H1 (cell line): ENCODE measurements at regions not wholly inside any gene's neighbourhood (a gene's known extent, or its start where the extent isn't known, plus 50 kb on each side); places are given as distances from the start of the nearest gene placed in this dataset.

Source experiments
- CTCF ChIA-PET: fragments of 300-600 bp; sonication (Branson Sonifier 250); formaldehyde crosslinking; loops from one replicate; lab custom pipeline; 2021; ENCODE audit not compliant: partially characterized antibody; lab: Charles Lee
- POLR2A ChIA-PET: fragments of 300-600 bp; sonication (Branson Sonifier 250); formaldehyde crosslinking; loops from one replicate; lab custom pipeline; 2021; ENCODE audit warnings: inconsistent platforms; ENCODE audit not compliant: partially characterized antibody; lab: Charles Lee
- DNase-seq, 2 experiments: peaks; one replicate each; pipeline versions ENCODE4 v3.0.0 to v3.0.0-alpha.2; 2010 to 2022; ENCODE audit warnings: low spot score in 2 of 2, low read depth in 1 of 2, mixed read lengths in 1 of 2
- FAIRE-seq: peaks from 2 replicates; lab custom pipeline; 2011; peaks lifted over from hg19 to GRCh38; lab: Jason Lieb, UNC
- H2AFZ ChIP-seq: 2 replicates; pipeline ENCODE4 v1.8.1; 2012; ENCODE audit warnings: low read length, inconsistent platforms
- H2AK5ac ChIP-seq: 2 replicates; pipeline ENCODE4 v1.6.1; 2013; ENCODE audit warnings: low read depth, low read length
- H2BK120ac ChIP-seq: replicated peaks from 2 replicates; pipeline ENCODE3; 2013; ENCODE audit warnings: low read depth, low read length, inconsistent platforms
- H2BK12ac ChIP-seq: 2 replicates; pipeline ENCODE4 v1.6.1; 2013; ENCODE audit warnings: low read depth, low read length
- H2BK15ac ChIP-seq: 2 replicates; pipeline ENCODE4 v1.6.1; 2013; ENCODE audit warnings: low read length
- H2BK20ac ChIP-seq: 2 replicates; pipeline ENCODE4 v1.6.1; 2013; ENCODE audit warnings: low read length
- H2BK5ac ChIP-seq: 2 replicates; pipeline ENCODE4 v1.6.1; 2013; ENCODE audit warnings: low read depth, low read length
- H3K14ac ChIP-seq: 2 replicates; pipeline ENCODE4 v1.6.1; 2013; ENCODE audit warnings: inconsistent platforms; ENCODE audit not compliant: insufficient read length
- H3K18ac ChIP-seq: 2 replicates; pipeline ENCODE4 v1.6.1; 2013; ENCODE audit warnings: low read length; ENCODE audit errors: extremely low read depth
- H3K23ac ChIP-seq: 2 replicates; pipeline ENCODE4 v1.6.1; 2013; ENCODE audit warnings: inconsistent platforms; ENCODE audit not compliant: insufficient read length
- H3K23me2 ChIP-seq: 2 replicates; pipeline ENCODE4 v1.6.1; 2013; ENCODE audit warnings: low read depth, low read length
- H3K27ac ChIP-seq: 2 replicates; pipeline ENCODE4 v1.6.1; 2011; ENCODE audit warnings: low read depth, low read length, inconsistent platforms
- H3K27me3 ChIP-seq, 4 experiments: replicated peaks in 1 of 4; 1 replicate in 1 of 4; 2 replicates in 3 of 4; pipeline versions ENCODE4 v1.6.1 to v1.8.1; 2011 to 2013; ENCODE audit warnings: low read length in 3 of 4, mild to moderate bottlenecking in 3 of 4, inconsistent platforms in 2 of 4, mixed read lengths in 2 of 4, moderate library complexity in 1 of 4; ENCODE audit not compliant: control insufficient read depth in 3 of 4, insufficient read depth in 3 of 4; ENCODE audit errors: extremely low read depth in 1 of 4
- H3K36me3 ChIP-seq, 4 experiments: 2 replicates each; pipeline versions ENCODE4 v1.6.1 to v1.8.1; 2011 to 2013; ENCODE audit warnings: mild to moderate bottlenecking in 4 of 4, low read length in 3 of 4, moderate library complexity in 2 of 4, control low read depth in 1 of 4, inconsistent platforms in 1 of 4; ENCODE audit not compliant: insufficient read depth in 4 of 4, control insufficient read depth in 2 of 4
- H3K4ac ChIP-seq: replicated peaks from 2 replicates; pipeline ENCODE3; 2013; ENCODE audit warnings: low read length, low read depth, mixed read lengths, inconsistent platforms; ENCODE audit not compliant: insufficient read length
- H3K4me1 ChIP-seq, 4 experiments: replicated peaks in 1 of 4; 1 replicate in 1 of 4; 2 replicates in 3 of 4; pipeline versions ENCODE4 v1.6.1 to v1.8.1; 2011 to 2013; ENCODE audit warnings: low read length in 3 of 4, inconsistent platforms in 2 of 4, mixed read lengths in 1 of 4; ENCODE audit not compliant: insufficient read depth in 4 of 4, control insufficient read depth in 3 of 4
- H3K4me2 ChIP-seq, 2 experiments: 2 replicates each; pipeline versions ENCODE4 v1.6.1 to v1.8.1; 2011 to 2013; ENCODE audit warnings: low read depth in 2 of 2, low read length in 2 of 2, control low read depth in 1 of 2, inconsistent platforms in 1 of 2, mild to moderate bottlenecking in 1 of 2; ENCODE audit not compliant: insufficient read depth in 1 of 2
- H3K4me3 ChIP-seq, 4 experiments: fragments of 200-600, 300-600 bp in 1 of 4; sonication (generic), shearing (Covaris generic), sonication (Bioruptor Twin) in 1 of 4; 2 replicates each; pipeline versions ENCODE4 v1.5.1 to v1.8.1; 2011 to 2016; ENCODE audit warnings: low read length in 4 of 4, low read depth in 3 of 4, control low read depth in 2 of 4, inconsistent platforms in 2 of 4, mild to moderate bottlenecking in 2 of 4, mixed read lengths in 1 of 4, moderate library complexity in 1 of 4; ENCODE audit not compliant: insufficient read depth in 2 of 4; ENCODE audit errors: extremely low read depth in 1 of 4
- H3K56ac ChIP-seq: replicated peaks from 2 replicates; pipeline ENCODE3; 2013; ENCODE audit warnings: low read depth, mild to moderate bottlenecking, mixed read lengths, low read length, inconsistent platforms; ENCODE audit not compliant: insufficient read length
- H3K79me1 ChIP-seq: 2 replicates; pipeline ENCODE4 v1.6.1; 2013; ENCODE audit warnings: low read depth, low read length, control low read depth
- H3K79me2 ChIP-seq, 2 experiments: 2 replicates each; pipeline versions ENCODE4 v1.6.1 to v1.8.1; 2012 to 2013; ENCODE audit warnings: low read length in 2 of 2, mild to moderate bottlenecking in 2 of 2, inconsistent platforms in 1 of 2; ENCODE audit not compliant: insufficient read depth in 2 of 2, control insufficient read depth in 1 of 2
- H3K9ac ChIP-seq, 4 experiments: replicated peaks in 1 of 4; 1 replicate in 1 of 4; 2 replicates in 3 of 4; pipeline versions ENCODE4 v1.6.1 to v1.8.1; 2011 to 2013; ENCODE audit warnings: low read depth in 3 of 4, low read length in 3 of 4, control low read depth in 2 of 4, mild to moderate bottlenecking in 2 of 4, moderate library complexity in 2 of 4, inconsistent platforms in 1 of 4; ENCODE audit errors: extremely low read depth in 1 of 4
- H3K9me3 ChIP-seq, 2 experiments: 2 replicates each; pipeline versions ENCODE4 v1.6.1 to v1.8.1; 2012 to 2013; ENCODE audit warnings: mild to moderate bottlenecking in 2 of 2, moderate library complexity in 2 of 2, control low read depth in 1 of 2, inconsistent platforms in 1 of 2, low read depth in 1 of 2, low read length in 1 of 2, mixed read lengths in 1 of 2; ENCODE audit not compliant: insufficient read depth in 2 of 2
- H4K20me1 ChIP-seq, 2 experiments: replicated peaks in 1 of 2; 2 replicates each; pipeline versions ENCODE3 to v1.8.1; 2011 to 2013; ENCODE audit warnings: inconsistent platforms in 2 of 2, low read length in 2 of 2, mild to moderate bottlenecking in 1 of 2; ENCODE audit not compliant: insufficient read depth in 2 of 2, control insufficient read depth in 1 of 2
- H4K5ac ChIP-seq: 2 replicates; pipeline ENCODE4 v1.6.1; 2013; ENCODE audit warnings: low read length, low read depth, mixed read lengths, inconsistent platforms; ENCODE audit not compliant: insufficient read length
- H4K8ac ChIP-seq: 2 replicates; pipeline ENCODE4 v1.8.0; 2013; ENCODE audit warnings: mild to moderate bottlenecking, moderate library complexity, low read length, inconsistent platforms; ENCODE audit not compliant: insufficient read depth; ENCODE audit errors: extremely low read depth
- H4K91ac ChIP-seq: replicated peaks from 2 replicates; pipeline ENCODE3; 2013; ENCODE audit warnings: low read length, mixed read lengths, inconsistent platforms; ENCODE audit not compliant: insufficient read length
- BCL11A ChIP-seq, 2 experiments: IDR thresholded peaks; one replicate each; pipeline ENCODE4 v1.6.1; 2011; ENCODE audit warnings: low read depth in 2 of 2, low read length in 2 of 2, mild to moderate bottlenecking in 2 of 2
- CBX8 ChIP-seq: fragments of 300-800, 300-1000 bp; sonication (generic); IDR thresholded peaks from 2 replicates; pipeline ENCODE4 v1.7.1; 2016; ENCODE audit warnings: low read depth, low read length, borderline replicate concordance
- CHD1 ChIP-seq: IDR thresholded peaks from 2 replicates; pipeline ENCODE4 v1.6.1; 2012; ENCODE audit warnings: low read depth, low read length, improper control_type of control experiment
- HDAC2 ChIP-seq, 2 experiments: fragments of 300-600 bp in 1 of 2; sonication (generic) in 1 of 2; IDR thresholded peaks; 2 replicates each; pipeline ENCODE4 v1.6.1; 2011 to 2012; ENCODE audit warnings: low read depth in 2 of 2, low read length in 2 of 2, mild to moderate bottlenecking in 2 of 2, moderate library complexity in 2 of 2, borderline replicate concordance in 1 of 2, inconsistent platforms in 1 of 2
- KDM4A ChIP-seq: IDR thresholded peaks from one replicate; pipeline ENCODE4 v1.7.1; 2012; ENCODE audit warnings: low read depth, mild to moderate bottlenecking, moderate library complexity, low read length, inconsistent platforms; ENCODE audit not compliant: severe bottlenecking
- POU5F1 ChIP-seq: IDR thresholded peaks from 2 replicates; pipeline ENCODE4 v1.6.1; 2011; ENCODE audit warnings: low read depth, mild to moderate bottlenecking, low read length, moderate library complexity
- RNF2 ChIP-seq: fragments of 200-900, 300-1000 bp; sonication (generic); IDR thresholded peaks from 2 replicates; pipeline ENCODE4 v1.7.1; 2016; ENCODE audit warnings: borderline replicate concordance, low read depth, mild to moderate bottlenecking, antibody characterized with exemption, low read length; ENCODE audit not compliant: poor library complexity, severe bottlenecking; ENCODE audit errors: missing control alignments
- TAF7 ChIP-seq: optimal IDR thresholded peaks from 2 replicates; pipeline ENCODE3; 2011; ENCODE audit warnings: low read depth, mild to moderate bottlenecking, inconsistent platforms, low read length, moderate library complexity, borderline replicate concordance
- ZNF274 ChIP-seq: IDR thresholded peaks from 2 replicates; pipeline ENCODE4 v1.7.0; 2012; ENCODE audit warnings: low read length, borderline replicate concordance; ENCODE audit errors: extremely low read depth
- WGBS, 2 experiments: shearing (Covaris generic) in 1 of 2; methylation state at CpG; one replicate each; pipeline versions ENCODE4 v1.1.6 to v1.1.7; 2013 to 2015; ENCODE audit warnings: low lambda C conversion rate in 2 of 2, mixed read lengths in 2 of 2, inconsistent platforms in 1 of 2, low coverage in 1 of 2, missing lambda C conversion rate in 1 of 2; ENCODE audit not compliant: insufficient replicate concordance in 2 of 2, insufficient coverage in 1 of 2, insufficient read length in 1 of 2; ENCODE audit errors: extremely low coverage in 1 of 2, missing lambda C conversion rate in 1 of 2; 5-methylcytosine and 5-hydroxymethylcytosine counted together

DNA sequence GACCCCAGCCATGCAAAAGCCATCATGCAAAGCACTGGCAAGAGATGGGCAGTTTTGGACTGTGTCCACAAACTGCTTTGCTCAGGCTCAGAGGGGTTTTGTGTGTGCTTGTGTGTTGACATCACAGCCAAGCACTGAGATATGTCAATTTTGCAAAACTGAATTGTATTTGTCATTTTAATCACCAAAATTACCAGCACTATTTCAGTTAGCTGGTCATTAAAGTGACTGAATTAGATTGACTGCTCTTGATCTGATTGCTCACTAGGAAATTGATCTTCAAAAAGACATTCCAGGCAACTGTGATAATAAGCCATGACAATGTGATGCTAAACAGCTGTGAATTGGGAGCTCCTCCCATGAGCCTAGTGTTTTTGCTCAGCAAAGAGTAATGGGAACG is 337.3 kb upstream of the GNPDA2 start:
- no peak for DNase-seq
- no peak overlapping the region for H4K8ac ChIP-seq
- ChIA-PET CTCF (interaction anchor here (0.6 kb wide), 1 partner anchor 58 kb away, joined by 4 read pairs; no protein-coding TSS in a partner anchor), POLR2A (no interaction called here)
- H3K18ac ChIP-seq: no peak overlapping the region
- H3K27ac ChIP-seq: no peak overlapping the region
- H2BK5ac ChIP-seq: no peak overlapping the region
- no peak overlapping the region for H3K4me3 ChIP-seq
- H3K56ac ChIP-seq: no peak overlapping the region
- no peak overlapping the region for H2BK20ac ChIP-seq
- no peak overlapping the region for H3K9ac ChIP-seq
- 65% methylated on average over 1 of the region's 1 CpG; no CpG with 5 or more reads in 1 of the 2 experiments for WGBS, 2 experiments
- H3K23ac ChIP-seq: no peak overlapping the region
- H2BK12ac ChIP-seq: no peak overlapping the region
- no peak overlapping the region for H3K4me2 ChIP-seq
- no peaks in the 10 kb centered on the region for H3K79me1 ChIP-seq
- H3K14ac ChIP-seq: no peak overlapping the region
- no peaks in the 10 kb centered on the region for H3K27me3 ChIP-seq
- no peaks in the 10 kb centered on the region for H4K20me1 ChIP-seq
- FAIRE-seq: no peak
- H3K9me3 ChIP-seq: no peaks in the 10 kb centered on the region
- H2AK5ac ChIP-seq: no peak overlapping the region
- peaks cover 0 to 2% (median 0%) of the 10 kb centered on the region in 4 experiments; a peak in 3 of 7 replicates for H3K4me1 ChIP-seq
- H4K91ac ChIP-seq: no peak overlapping the region
- H3K36me3 ChIP-seq: no peaks in the 10 kb centered on the region
- no peak overlapping the region for H3K4ac ChIP-seq
- H2BK120ac ChIP-seq: no peak overlapping the region
- no peaks in the 10 kb centered on the region for H3K23me2 ChIP-seq
- no peak overlapping the region for H4K5ac ChIP-seq
- no peak overlapping the region for H2BK15ac ChIP-seq
- H3K79me2 ChIP-seq: no peaks in the 10 kb centered on the region
- no peak overlapping the region for H2AFZ ChIP-seq
- TF ChIP-seq RNF2 (no peak), ZNF274 (no peak), CHD1 (no peak), BCL11A (IDR thresholded peaks at IDR 0.05; ENCODE audit: low read depth in 2 of 2, low read length in 2 of 2) (no peak), KDM4A (no peak), TAF7 (no peak), HDAC2 (IDR thresholded peaks at IDR 0.05; ENCODE audit: borderline replicate concordance in 1 of 2, low read depth in 2 of 2, low read length in 2 of 2) (no peak), POU5F1 (no peak), CBX8 (no peak)
